HG02943 (cell line): ENCODE measurements at regions not wholly inside any gene's neighbourhood (a gene's known extent, or its start where the extent isn't known, plus 50 kb on each side); places are given as distances from the start of the nearest gene placed in this dataset.

Source experiments
- ATAC-seq: cut with Tn5 transposase; IDR thresholded peaks from one replicate; pipeline ENCODE4 v1.9.1; 2021; ENCODE audit warnings: mild to moderate bottlenecking, low read depth, moderate library complexity; ENCODE audit not compliant: unreplicated experiment

DNA sequence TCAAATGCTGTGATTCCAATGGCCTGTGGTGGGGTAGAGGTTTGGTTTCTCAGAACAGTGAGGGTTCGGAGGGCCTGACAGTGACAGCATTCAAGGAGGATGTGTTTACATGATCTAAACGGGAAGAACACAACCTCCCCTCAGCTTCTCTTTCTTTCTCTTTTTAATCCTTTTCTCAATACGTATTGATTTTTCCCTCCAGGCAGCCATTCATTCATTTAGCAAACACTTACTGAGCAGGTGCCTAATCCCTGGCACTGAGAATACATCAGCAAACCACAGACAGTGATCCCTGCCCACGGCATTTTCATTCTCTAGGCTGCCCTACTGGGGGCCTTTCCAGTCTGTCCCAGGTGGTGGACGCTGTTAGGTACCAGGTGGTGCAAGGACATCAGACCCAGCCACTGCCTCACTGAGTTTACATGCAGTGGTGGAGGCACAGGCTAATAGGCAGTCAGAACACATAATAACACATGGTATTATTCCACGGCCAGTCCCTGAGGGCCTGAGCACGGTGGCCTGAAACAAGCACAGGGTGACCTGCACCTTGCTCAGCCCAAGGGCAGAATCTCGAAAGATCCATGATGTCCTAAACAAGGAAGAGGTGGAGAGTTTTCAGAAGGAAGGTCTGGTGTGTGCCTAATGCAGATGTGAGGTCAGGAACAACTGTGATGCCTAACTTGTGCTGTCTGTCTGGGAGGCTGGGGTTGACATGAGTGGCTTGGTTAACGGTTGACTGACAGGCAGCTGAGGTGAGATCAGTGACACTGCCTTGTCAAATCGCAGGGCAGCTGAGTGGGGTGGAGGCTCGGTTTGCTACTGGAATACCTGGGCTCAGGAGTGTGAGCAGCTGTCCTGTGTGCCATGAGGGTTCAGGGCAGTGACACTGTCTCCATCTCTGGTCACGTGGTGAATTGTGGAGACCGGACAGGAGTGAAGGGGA, 785.5 kb upstream of the HS6ST1 start:
- no peak for ATAC-seq

DNA sequence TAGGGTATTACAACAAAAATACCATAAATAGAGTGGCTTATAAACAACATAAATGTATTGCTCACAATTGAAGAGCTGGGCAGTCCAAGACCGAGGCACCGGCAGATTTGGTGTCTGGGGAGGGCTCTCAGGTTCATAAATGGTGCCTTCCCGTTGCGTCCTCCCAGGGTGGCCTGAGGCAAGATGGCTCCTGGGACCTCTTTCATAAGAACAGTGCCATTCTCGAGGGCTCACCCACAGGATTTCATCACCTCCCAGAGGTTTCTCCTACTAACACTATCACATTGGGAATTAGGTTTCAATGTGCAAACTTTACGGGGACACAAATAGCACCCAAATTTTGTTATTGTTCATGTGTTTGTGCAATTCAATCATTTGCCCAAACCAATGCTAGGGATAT, 793.5 kb upstream of the HS6ST1 start:
- no peak for ATAC-seq

- no peak for ATAC-seq
These were observed 795.1 kb upstream of the HS6ST1 start for GRCh38 chr2:129113776-129114175.

DNA sequence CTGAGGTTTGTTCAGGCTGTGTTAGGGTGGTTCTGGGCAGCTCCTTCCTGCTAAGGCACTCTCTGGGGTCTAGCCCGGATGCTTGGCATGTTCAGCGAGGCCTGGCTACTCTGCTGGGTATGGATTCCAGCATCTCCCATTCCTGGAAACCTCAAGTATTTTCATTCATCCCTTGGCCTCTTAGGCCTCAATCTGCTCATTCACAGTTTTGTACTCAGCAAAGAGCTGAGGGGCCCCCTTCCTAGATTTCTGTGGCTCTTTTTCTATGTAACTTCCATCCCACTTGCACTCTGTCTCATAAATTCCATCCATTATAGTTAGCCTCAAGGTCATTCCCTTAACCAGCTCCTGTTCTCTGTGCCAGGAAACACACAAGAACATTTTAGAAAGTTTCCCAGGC, 798.8 kb upstream of the HS6ST1 start:
- no peak for ATAC-seq

GRCh38 chr2:129118296-129118695, 799.6 kb upstream of the HS6ST1 start:
- ATAC-seq = no peak

DNA sequence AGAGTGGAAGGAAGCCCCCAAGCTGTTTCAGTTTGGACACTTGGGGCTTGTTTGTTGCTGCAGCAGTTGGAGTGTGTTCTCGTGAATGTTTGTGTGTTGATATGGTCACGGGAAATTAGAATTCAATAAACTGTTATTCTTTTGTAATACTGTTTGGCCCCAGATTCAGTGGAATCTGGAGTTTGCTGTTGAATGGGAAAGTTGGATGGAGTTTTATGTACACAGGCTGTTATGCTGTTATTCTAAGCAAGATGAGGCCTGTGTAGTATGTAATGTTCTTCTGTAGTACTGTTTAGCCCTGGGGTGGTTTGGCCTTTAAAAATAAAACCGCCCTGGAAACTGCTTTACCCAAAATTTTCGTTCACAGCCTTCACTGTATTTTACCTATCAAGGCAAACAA, 810.4 kb upstream of the HS6ST1 start:
- ATAC-seq = no peak

- ATAC-seq = no peak
These were observed 815.3 kb upstream of the HS6ST1 start for GRCh38 chr2:129133692-129134641.

DNA sequence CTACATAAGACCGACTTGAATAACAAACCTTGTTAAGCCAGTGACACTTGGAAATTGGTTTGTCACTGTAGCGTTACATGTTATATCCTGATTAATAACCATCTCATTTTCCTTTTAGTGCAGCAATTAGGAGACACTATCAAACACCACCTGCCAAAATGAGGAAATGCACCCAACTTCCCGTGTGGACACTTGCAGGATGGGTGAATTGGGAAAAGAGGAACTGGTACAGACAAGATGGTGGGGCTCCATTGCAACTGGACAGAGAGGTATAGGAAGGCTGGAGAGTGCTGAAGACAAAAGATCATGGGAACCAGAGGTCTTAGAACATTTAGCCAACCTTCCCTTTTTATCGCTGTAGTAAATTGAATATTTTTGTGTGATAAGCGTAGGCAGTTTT, 816.3 kb upstream of the HS6ST1 start:
- no peak for ATAC-seq

DNA sequence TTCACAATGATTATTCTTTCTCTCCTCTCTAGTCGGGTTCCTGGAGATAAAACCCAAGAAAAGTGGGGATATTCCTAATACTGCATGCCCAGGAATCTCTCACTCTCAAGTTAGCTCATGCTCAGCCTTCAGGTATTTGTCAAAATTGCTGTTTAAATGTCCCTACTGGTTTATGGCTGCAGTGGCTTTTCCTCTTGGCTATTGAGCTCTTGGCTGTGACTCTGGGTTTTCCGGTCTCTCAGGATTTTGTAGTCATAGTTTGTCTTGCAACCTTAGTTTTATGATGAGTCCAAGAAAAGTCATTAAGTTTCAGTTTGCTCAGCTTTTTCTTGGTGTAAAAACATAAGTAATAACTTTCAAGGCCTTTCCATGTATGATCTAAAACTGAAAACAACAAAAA, 820.7 kb upstream of the HS6ST1 start:
- ATAC-seq = no peak

- ATAC-seq = no peak
These were observed 823.8 kb upstream of the HS6ST1 start for GRCh38 chr2:129142465-129142864.

GRCh38 chr2:129144082-129144791, 825.6 kb upstream of the HS6ST1 start:
- ATAC-seq = no peak

DNA sequence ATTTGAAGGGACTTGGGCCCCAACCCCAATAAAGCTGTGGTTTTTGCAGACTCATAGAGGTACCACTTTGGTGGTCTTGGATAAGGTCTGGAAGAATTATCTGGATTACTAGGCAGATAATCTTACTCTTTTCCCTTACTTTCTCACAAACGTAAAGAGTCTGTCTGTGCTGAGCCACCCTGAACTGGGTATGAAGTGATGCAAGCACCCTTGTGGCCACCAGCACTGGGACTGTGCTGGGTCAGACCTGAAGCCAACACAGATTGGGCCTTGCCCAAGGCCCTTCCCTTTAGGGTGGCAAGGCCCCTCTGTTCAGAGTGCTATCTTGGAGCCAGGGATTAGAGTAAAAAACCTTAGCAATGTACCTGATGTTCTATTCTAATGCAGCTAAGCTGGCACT, 827.0 kb upstream of the RAB6C start:
- ATAC-seq = no peak

- no peak for ATAC-seq
These were observed 818.6 kb upstream of the RAB6C start for GRCh38 chr2:129160879-129161278.

GRCh38 chr2:129164220-129164949, 815.1 kb upstream of the RAB6C start:
- no peak for ATAC-seq

- no peak for ATAC-seq
These were observed 814.5 kb upstream of the RAB6C start for GRCh38 chr2:129165006-129165405.

DNA sequence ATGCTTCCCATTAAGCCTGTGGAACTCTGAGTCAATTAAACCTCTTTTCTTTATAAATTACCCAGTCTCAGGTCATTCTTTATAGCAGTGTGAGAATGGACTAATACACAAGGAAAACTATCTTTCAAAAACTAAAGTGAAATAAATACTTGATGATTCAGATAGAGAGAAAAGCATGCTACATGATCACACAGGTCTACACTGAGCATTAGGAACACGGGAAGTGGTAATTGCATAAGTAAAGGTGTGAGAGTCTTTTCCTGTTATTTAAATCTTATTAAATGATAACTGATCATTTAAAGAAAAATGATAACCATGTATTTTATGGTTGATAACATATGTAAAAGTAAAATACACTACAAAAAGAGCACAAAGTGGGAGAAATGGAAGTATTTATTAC, 812.0 kb upstream of the RAB6C start:
- no peak for ATAC-seq

- ATAC-seq = no peak
These were observed 808.9 kb upstream of the RAB6C start for GRCh38 chr2:129170570-129170969.

GRCh38 chr2:129174143-129174542, 805.3 kb upstream of the RAB6C start:
- no peak for ATAC-seq

DNA sequence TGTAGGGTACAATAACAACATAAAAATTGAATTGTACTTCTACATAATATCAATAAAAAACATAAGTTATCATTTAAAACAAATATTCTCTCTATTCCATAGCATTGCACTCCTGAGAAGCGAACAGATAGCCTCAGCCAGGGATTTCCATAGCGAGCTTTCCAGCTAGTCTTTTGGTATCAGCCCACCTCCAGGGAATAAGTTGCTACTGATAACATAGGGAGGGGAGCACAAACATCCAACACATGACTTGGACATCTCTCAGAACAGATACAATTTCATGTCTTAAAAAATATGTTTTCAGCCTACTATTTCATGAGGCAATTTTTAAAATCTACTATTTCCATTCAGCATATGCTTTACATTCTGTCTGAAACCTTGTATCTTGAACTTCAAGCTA, 804.4 kb upstream of the RAB6C start:
- no peak for ATAC-seq

DNA sequence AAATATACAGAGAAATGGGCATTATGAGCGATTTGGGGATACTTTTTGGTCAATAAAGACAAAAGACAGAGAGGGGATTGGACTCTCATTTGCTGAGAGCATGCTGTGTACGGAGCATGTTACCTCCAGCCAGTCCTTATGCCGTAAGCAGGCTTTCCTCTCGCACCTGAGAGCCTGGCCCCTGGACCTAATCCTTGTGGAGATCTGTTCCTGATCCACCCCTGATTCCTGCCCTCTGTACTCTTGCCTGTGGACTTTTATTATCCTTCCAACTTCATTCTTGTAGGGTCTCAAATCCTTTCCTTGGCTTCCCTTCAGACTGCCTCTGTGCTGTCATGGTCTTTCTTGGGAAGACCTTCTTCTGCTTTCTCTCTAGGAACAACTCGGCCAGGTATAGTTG, 803.1 kb upstream of the RAB6C start:
- ATAC-seq = no peak
